H9 (cell line): ENCODE measurements at regions not wholly inside any gene's neighbourhood (a gene's known extent, or its start where the extent isn't known, plus 50 kb on each side); places are given as distances from the start of the nearest gene placed in this dataset.

Source experiments
- DNase-seq: peaks from one replicate; pipeline ENCODE4 v3.0.0-alpha.2; 2017
- H2AFZ ChIP-seq: one replicate; pipeline ENCODE4 v1.6.1; 2013; ENCODE audit warnings: mild to moderate bottlenecking, low read length, control low read depth, moderate library complexity
- H2AK5ac ChIP-seq: 2 replicates; pipeline ENCODE4 v1.6.1; 2013; ENCODE audit warnings: low read length, control low read depth, mixed read lengths; ENCODE audit not compliant: insufficient read length
- H2BK120ac ChIP-seq: one replicate; pipeline ENCODE4 v1.6.1; 2013; ENCODE audit warnings: low read depth, mild to moderate bottlenecking, low read length, control low read depth, inconsistent platforms; ENCODE audit not compliant: poor library complexity, severe bottlenecking
- H2BK12ac ChIP-seq: 2 replicates; pipeline ENCODE4 v1.6.1; 2013; ENCODE audit warnings: low read length, control low read depth, mixed read lengths, low read depth; ENCODE audit not compliant: insufficient read length
- H2BK15ac ChIP-seq: 2 replicates; pipeline ENCODE4 v1.6.1; 2013; ENCODE audit warnings: low read depth, low read length, control low read depth
- H2BK20ac ChIP-seq: one replicate; pipeline ENCODE4 v1.6.1; 2013; ENCODE audit warnings: low read depth, mild to moderate bottlenecking, low read length, control low read depth, inconsistent platforms; ENCODE audit not compliant: poor library complexity, severe bottlenecking
- H2BK5ac ChIP-seq: 2 replicates; pipeline ENCODE4 v1.6.1; 2013; ENCODE audit warnings: low read length, control low read depth, mixed read lengths; ENCODE audit not compliant: insufficient read length
- H3K14ac ChIP-seq: 2 replicates; pipeline ENCODE4 v1.6.1; 2013; ENCODE audit warnings: low read length, control low read depth; ENCODE audit not compliant: insufficient read depth
- H3K18ac ChIP-seq: 2 replicates; pipeline ENCODE4 v1.6.1; 2013; ENCODE audit warnings: low read depth, mild to moderate bottlenecking, mixed read lengths, low read length, control low read depth; ENCODE audit not compliant: insufficient read length
- H3K23ac ChIP-seq: 2 replicates; pipeline ENCODE4 v1.6.1; 2013; ENCODE audit warnings: low read length, control low read depth, mixed read lengths, low read depth; ENCODE audit not compliant: insufficient read length
- H3K23me2 ChIP-seq: 2 replicates; pipeline ENCODE4 v1.6.1; 2013; ENCODE audit warnings: low read depth, mild to moderate bottlenecking, mixed read lengths, low read length, control low read depth; ENCODE audit not compliant: insufficient read length, poor library complexity, severe bottlenecking
- H3K27ac ChIP-seq: 2 replicates; pipeline ENCODE4 v1.5.1; 2013; ENCODE audit warnings: low read length, control low read depth, mixed read lengths, low read depth; ENCODE audit not compliant: insufficient read length
- H3K27me3 ChIP-seq: 2 replicates; pipeline ENCODE4 v1.6.1; 2013; ENCODE audit warnings: low read length, control low read depth, inconsistent platforms; ENCODE audit not compliant: insufficient read depth
- H3K4ac ChIP-seq: 2 replicates; pipeline ENCODE4 v1.6.1; 2013; ENCODE audit warnings: low read depth, mild to moderate bottlenecking, control low read depth, inconsistent platforms, low read length, moderate library complexity
- H3K4me1 ChIP-seq: 2 replicates; pipeline ENCODE4 v1.6.1; 2013; ENCODE audit warnings: low read length, control low read depth, inconsistent platforms; ENCODE audit not compliant: insufficient read depth
- H3K4me2 ChIP-seq: 2 replicates; pipeline ENCODE4 v1.6.1; 2013; ENCODE audit warnings: low read length, control low read depth, mixed read lengths; ENCODE audit not compliant: insufficient read length, insufficient read depth
- H3K56ac ChIP-seq: 2 replicates; pipeline ENCODE4 v1.6.1; 2013; ENCODE audit warnings: low read depth, mild to moderate bottlenecking, mixed read lengths, low read length, control low read depth; ENCODE audit not compliant: insufficient read length
- H3K79me1 ChIP-seq: 2 replicates; pipeline ENCODE4 v1.6.1; 2013; ENCODE audit warnings: low read depth, mild to moderate bottlenecking, moderate library complexity, low read length, control low read depth, inconsistent platforms; ENCODE audit not compliant: insufficient read depth, poor library complexity, severe bottlenecking
- H3K79me2 ChIP-seq: 2 replicates; pipeline ENCODE4 v1.6.1; 2013; ENCODE audit warnings: low read length, control low read depth, inconsistent platforms; ENCODE audit not compliant: insufficient read depth
- H3K9ac ChIP-seq: 2 replicates; pipeline ENCODE4 v1.6.1; 2013; ENCODE audit warnings: low read length, control low read depth, mixed read lengths; ENCODE audit not compliant: insufficient read length; ENCODE audit errors: extremely low read depth
- H3K9me3 ChIP-seq: one replicate; pipeline ENCODE4 v1.6.1; 2013; ENCODE audit warnings: low read depth, low read length, inconsistent platforms; ENCODE audit not compliant: control insufficient read depth
- H3T11ph ChIP-seq: one replicate; pipeline ENCODE4 v1.6.1; 2013; ENCODE audit warnings: mild to moderate bottlenecking, low read length, control low read depth, inconsistent platforms
- H4K20me1 ChIP-seq: one replicate; pipeline ENCODE4 v1.6.1; 2013; ENCODE audit not compliant: control insufficient read depth, insufficient read length, insufficient read depth
- H4K5ac ChIP-seq: 2 replicates; pipeline ENCODE4 v1.6.1; 2013; ENCODE audit warnings: low read depth, mild to moderate bottlenecking, mixed read lengths, low read length, control low read depth; ENCODE audit not compliant: insufficient read length
- H4K8ac ChIP-seq: replicated peaks from 2 replicates; pipeline ENCODE4 v1.6.1; 2013; ENCODE audit warnings: low read length, control low read depth, mixed read lengths, low read depth; ENCODE audit not compliant: insufficient read length
- H4K91ac ChIP-seq: 2 replicates; pipeline ENCODE4 v1.6.1; 2013; ENCODE audit warnings: low read depth, mild to moderate bottlenecking, moderate library complexity, mixed read lengths, low read length, control low read depth; ENCODE audit not compliant: insufficient read length
- H3K27ac Mint-ChIP-seq, 3 experiments: 2 replicates in 2 of 3; 3 replicates in 1 of 3; pipeline ENCODE4 v1.8.0; 2020 to 2021; ENCODE audit warnings: mixed read lengths in 3 of 3, mild to moderate bottlenecking in 1 of 3, moderate library complexity in 1 of 3
- H3K27me3 Mint-ChIP-seq: 2 replicates; pipeline ENCODE4 v1.8.0; 2021; ENCODE audit warnings: low read depth, mild to moderate bottlenecking, moderate library complexity, mixed read lengths
- H3K36me3 Mint-ChIP-seq, 3 experiments: 2 replicates in 2 of 3; 3 replicates in 1 of 3; pipeline ENCODE4 v1.8.0; 2020 to 2021; ENCODE audit warnings: low read depth in 3 of 3, mixed read lengths in 3 of 3; ENCODE audit not compliant: insufficient read depth in 1 of 3
- H3K4me1 Mint-ChIP-seq, 2 experiments: 2 replicates each; pipeline ENCODE4 v1.8.0; 2020; ENCODE audit warnings: mixed read lengths in 2 of 2
- H3K4me3 Mint-ChIP-seq, 2 experiments: 2 replicates in 1 of 2; 3 replicates in 1 of 2; pipeline ENCODE4 v1.8.0; 2020 to 2021; ENCODE audit warnings: mild to moderate bottlenecking in 2 of 2, mixed read lengths in 2 of 2, moderate library complexity in 1 of 2
- H3K9me3 Mint-ChIP-seq, 2 experiments: 2 replicates in 1 of 2; 3 replicates in 1 of 2; pipeline ENCODE4 v1.8.0; 2020; ENCODE audit warnings: mild to moderate bottlenecking in 2 of 2, mixed read lengths in 2 of 2, moderate library complexity in 1 of 2
- WGBS: extraction: QIAGEN DNeasy Blood & Tissue Kit; methylation state at CpG from one replicate; pipeline ENCODE4 v1.1.7; 2013; ENCODE audit warnings: missing lambda C conversion rate, low lambda C conversion rate, mixed read lengths; ENCODE audit not compliant: insufficient read length; ENCODE audit errors: extremely low coverage; 5-methylcytosine and 5-hydroxymethylcytosine counted together
- TF ChIP-seq, protein P1 (sequence below): fragments of 200-600 bp; sonication (generic); conservative IDR thresholded peaks from 3 replicates; pipeline ENCODE4 v1.8.0; 2021; ENCODE audit warnings: antibody characterized with exemption, mild to moderate bottlenecking

GRCh38 chr6:76835293-76835692 lies 628.0 kb downstream of the HTR1B start:
- Histone ChIP-seq H3K79me1 (no peaks in the 10 kb centered on the region), H2BK120ac (no peak overlapping the region), H3K79me2 (no peaks in the 10 kb centered on the region), H2BK12ac (no peak overlapping the region), H4K8ac (no peak overlapping the region), H2AFZ (no peak overlapping the region), H4K20me1 (no peaks in the 10 kb centered on the region), H3K23me2 (no peaks in the 10 kb centered on the region), H3K9me3 (no peaks in the 10 kb centered on the region), H2BK20ac (no peak overlapping the region), H3K18ac (no peak overlapping the region), H3K4ac (no peak overlapping the region), H4K5ac (no peak overlapping the region), H2BK5ac (no peak overlapping the region), H3K4me1 (no peaks in the 10 kb centered on the region; the same call in 1 of the 2 replicates), H4K91ac (no peak overlapping the region), H3K56ac (no peak overlapping the region), H3K27me3 (no peaks in the 10 kb centered on the region), H3T11ph (no peak overlapping the region), H3K4me2 (no peak overlapping the region), H3K9ac (no peak overlapping the region), H2BK15ac (no peak overlapping the region), H3K27ac (no peak overlapping the region), H3K14ac (no peak overlapping the region), H3K23ac (no peak overlapping the region), H2AK5ac (no peak overlapping the region)
- no peak overlapping the region for H3K27ac Mint-ChIP-seq
- H3K4me1 Mint-ChIP-seq = peaks cover 8 to 9% of the 10 kb centered on the region in 2 experiments
- TF ChIP-seq, protein P1, sequence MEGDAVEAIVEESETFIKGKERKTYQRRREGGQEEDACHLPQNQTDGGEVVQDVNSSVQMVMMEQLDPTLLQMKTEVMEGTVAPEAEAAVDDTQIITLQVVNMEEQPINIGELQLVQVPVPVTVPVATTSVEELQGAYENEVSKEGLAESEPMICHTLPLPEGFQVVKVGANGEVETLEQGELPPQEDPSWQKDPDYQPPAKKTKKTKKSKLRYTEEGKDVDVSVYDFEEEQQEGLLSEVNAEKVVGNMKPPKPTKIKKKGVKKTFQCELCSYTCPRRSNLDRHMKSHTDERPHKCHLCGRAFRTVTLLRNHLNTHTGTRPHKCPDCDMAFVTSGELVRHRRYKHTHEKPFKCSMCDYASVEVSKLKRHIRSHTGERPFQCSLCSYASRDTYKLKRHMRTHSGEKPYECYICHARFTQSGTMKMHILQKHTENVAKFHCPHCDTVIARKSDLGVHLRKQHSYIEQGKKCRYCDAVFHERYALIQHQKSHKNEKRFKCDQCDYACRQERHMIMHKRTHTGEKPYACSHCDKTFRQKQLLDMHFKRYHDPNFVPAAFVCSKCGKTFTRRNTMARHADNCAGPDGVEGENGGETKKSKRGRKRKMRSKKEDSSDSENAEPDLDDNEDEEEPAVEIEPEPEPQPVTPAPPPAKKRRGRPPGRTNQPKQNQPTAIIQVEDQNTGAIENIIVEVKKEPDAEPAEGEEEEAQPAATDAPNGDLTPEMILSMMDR = no peak
- no peaks in the 10 kb centered on the region; the same call in 1 of the 2 replicates for H3K27me3 Mint-ChIP-seq
- no CpG with 5 or more reads among the region's 1 CpG for WGBS
- no peaks in the 10 kb centered on the region for H3K9me3 Mint-ChIP-seq
- DNase-seq = no peak
- no peaks in the 10 kb centered on the region for H3K36me3 Mint-ChIP-seq
- H3K4me3 Mint-ChIP-seq = no peak overlapping the region
